ENCODE measurements at regions not wholly inside any gene's neighbourhood (a gene's known extent, or its start where the extent isn't known, plus 50 kb on each side); places are given as distances from the start of the nearest gene placed in this dataset.

GRCh38 chr4:157600583-157600982 lies 380.1 kb downstream of the GRIA2 start:
- TF ChIP-seq CTCF (IDR thresholded peaks at IDR 0.05) (no peak), POLR2A (IDR thresholded peaks at IDR 0.05) (no peak)

All from uterus (tissue), 2 donors.